HepG2 (cell line): ENCODE measurements at regions not wholly inside any gene's neighbourhood (a gene's known extent, or its start where the extent isn't known, plus 50 kb on each side); places are given as distances from the start of the nearest gene placed in this dataset.

Experiments
- CEBPG ChIP-seq: IDR thresholded peaks from 2 replicates; pipeline ENCODE4 v1.6.1; 2016
- FOSL1 ChIP-seq: sonication (generic); formaldehyde crosslinking; IDR thresholded peaks from 2 replicates; pipeline ENCODE4 v1.9.0; 2021; ENCODE audit warnings: missing genetic modification reagents, borderline replicate concordance
- FOXO1 ChIP-seq: sonication (generic); formaldehyde crosslinking; IDR thresholded peaks from 2 replicates; pipeline ENCODE4 v1.4.0; 2020; ENCODE audit warnings: missing genetic modification reagents
- FOXP4 ChIP-seq: sonication (generic); formaldehyde crosslinking; IDR thresholded peaks from 2 replicates; pipeline ENCODE4 v1.4.0; 2020; ENCODE audit warnings: missing genetic modification reagents
- HOXA9 ChIP-seq: sonication (generic); formaldehyde crosslinking; IDR thresholded peaks from 2 replicates; pipeline ENCODE4 v1.8.1; 2022; ENCODE audit warnings: missing genetic modification reagents, mild to moderate bottlenecking, moderate library complexity, borderline replicate concordance
- NR3C1 ChIP-seq: sonication (generic); formaldehyde crosslinking; IDR thresholded peaks from 2 replicates; pipeline ENCODE4 v1.4.0; 2020; ENCODE audit warnings: missing genetic modification reagents
- RAD21 ChIP-seq: fragments of 450-650 bp; formaldehyde crosslinking; IDR thresholded peaks from 2 replicates; pipeline ENCODE4 v1.5.0; 2020; ENCODE audit warnings: mild to moderate bottlenecking
- RCOR2 ChIP-seq: IDR thresholded peaks from 2 replicates; pipeline ENCODE4 v1.6.1; 2016; ENCODE audit warnings: missing biosample characterization, missing genetic modification reagents
- SRF ChIP-seq: IDR thresholded peaks from 2 replicates; pipeline ENCODE4 v1.6.1; 2011; ENCODE audit warnings: mild to moderate bottlenecking, low read depth, low read length, moderate library complexity
- TEAD3 ChIP-seq: optimal IDR thresholded peaks from 2 replicates; pipeline ENCODE3; 2016; ENCODE audit warnings: borderline replicate concordance
- ZBTB34 ChIP-seq: sonication (generic); formaldehyde crosslinking; IDR thresholded peaks from 2 replicates; pipeline ENCODE4 v1.8.0; 2022; ENCODE audit warnings: mild to moderate bottlenecking, missing genetic modification reagents
- ZNF335 ChIP-seq: sonication (generic); formaldehyde crosslinking; IDR thresholded peaks from 2 replicates; pipeline ENCODE4 v1.4.0; 2020; ENCODE audit warnings: missing genetic modification reagents
- ZNF557 ChIP-seq: sonication (generic); formaldehyde crosslinking; IDR thresholded peaks from 2 replicates; pipeline ENCODE4 v1.4.0; 2020; ENCODE audit warnings: missing genetic modification reagents
- ZNF770 ChIP-seq: sonication (generic); formaldehyde crosslinking; IDR thresholded peaks from 2 replicates; pipeline ENCODE4 v1.5.0; 2020; ENCODE audit warnings: mild to moderate bottlenecking, missing genetic modification reagents
- ZNF776 ChIP-seq: sonication (generic); formaldehyde crosslinking; IDR thresholded peaks from 2 replicates; pipeline ENCODE4 v1.4.0; 2020; ENCODE audit warnings: mild to moderate bottlenecking, missing genetic modification reagents
- ZSCAN29 ChIP-seq: sonication (generic); formaldehyde crosslinking; conservative IDR thresholded peaks from 2 replicates; pipeline ENCODE4 v1.4.0; 2020; ENCODE audit warnings: mild to moderate bottlenecking, missing genetic modification reagents
- TF ChIP-seq, protein P1 (sequence below): sonication (generic); formaldehyde crosslinking; IDR thresholded peaks from 2 replicates; pipeline ENCODE4 v1.8.1; 2023; ENCODE audit warnings: missing genetic modification reagents, inconsistent platforms, borderline replicate concordance
- TF ChIP-seq, protein P2 (sequence below): sonication (generic); formaldehyde crosslinking; IDR thresholded peaks from 2 replicates; pipeline ENCODE4 v1.8.0; 2022; ENCODE audit warnings: mild to moderate bottlenecking, missing genetic modification reagents; ENCODE audit not compliant: insufficient replicate concordance
- TF ChIP-seq, protein P3 (sequence below): IDR thresholded peaks from 2 replicates; pipeline ENCODE4 v1.6.1; 2012; ENCODE audit warnings: low read depth, low read length, improper control_type of control experiment

- 0 out of 2 replicates have a peak, but pooled peaks have one; percentile 21 for TF ChIP-seq ZNF770 (CRISPR knock-in tag)
- 0 out of 2 replicates have a peak, but pooled peaks have one; percentile 53 for TF ChIP-seq SRF
- TF ChIP-seq, protein P1, sequence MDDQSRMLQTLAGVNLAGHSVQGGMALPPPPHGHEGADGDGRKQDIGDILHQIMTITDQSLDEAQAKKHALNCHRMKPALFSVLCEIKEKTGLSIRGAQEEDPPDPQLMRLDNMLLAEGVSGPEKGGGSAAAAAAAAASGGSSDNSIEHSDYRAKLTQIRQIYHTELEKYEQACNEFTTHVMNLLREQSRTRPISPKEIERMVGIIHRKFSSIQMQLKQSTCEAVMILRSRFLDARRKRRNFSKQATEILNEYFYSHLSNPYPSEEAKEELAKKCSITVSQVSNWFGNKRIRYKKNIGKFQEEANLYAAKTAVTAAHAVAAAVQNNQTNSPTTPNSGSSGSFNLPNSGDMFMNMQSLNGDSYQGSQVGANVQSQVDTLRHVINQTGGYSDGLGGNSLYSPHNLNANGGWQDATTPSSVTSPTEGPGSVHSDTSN (CRISPR knock-in tag), result no peak
- TF ChIP-seq ZNF776 (CRISPR knock-in tag), result no peak
- peak; percentile 91 for TF ChIP-seq RCOR2 (CRISPR knock-in tag)
- TF ChIP-seq, protein P2, sequence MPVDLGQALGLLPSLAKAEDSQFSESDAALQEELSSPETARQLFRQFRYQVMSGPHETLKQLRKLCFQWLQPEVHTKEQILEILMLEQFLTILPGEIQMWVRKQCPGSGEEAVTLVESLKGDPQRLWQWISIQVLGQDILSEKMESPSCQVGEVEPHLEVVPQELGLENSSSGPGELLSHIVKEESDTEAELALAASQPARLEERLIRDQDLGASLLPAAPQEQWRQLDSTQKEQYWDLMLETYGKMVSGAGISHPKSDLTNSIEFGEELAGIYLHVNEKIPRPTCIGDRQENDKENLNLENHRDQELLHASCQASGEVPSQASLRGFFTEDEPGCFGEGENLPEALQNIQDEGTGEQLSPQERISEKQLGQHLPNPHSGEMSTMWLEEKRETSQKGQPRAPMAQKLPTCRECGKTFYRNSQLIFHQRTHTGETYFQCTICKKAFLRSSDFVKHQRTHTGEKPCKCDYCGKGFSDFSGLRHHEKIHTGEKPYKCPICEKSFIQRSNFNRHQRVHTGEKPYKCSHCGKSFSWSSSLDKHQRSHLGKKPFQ (CRISPR knock-in tag), result no peak
- TF ChIP-seq TEAD3 (CRISPR knock-in tag), result peak; percentile 47
- no peak for TF ChIP-seq ZBTB34 (CRISPR knock-in tag)
- no peak for TF ChIP-seq ZSCAN29
- TF ChIP-seq ZNF335 (CRISPR knock-in tag), result peak; percentile 79; the same call in 1 of the 2 replicates
- 0 out of 2 replicates have a peak, but pooled peaks have one; percentile 62 for TF ChIP-seq ZNF557 (CRISPR knock-in tag)
- TF ChIP-seq RAD21 (CRISPR knock-in tag), result no peak
- TF ChIP-seq FOSL1, result no peak
- peak; percentile 96 for TF ChIP-seq FOXO1 (CRISPR knock-in tag)
- TF ChIP-seq CEBPG, result peak; percentile 100
- no peak for TF ChIP-seq NR3C1 (CRISPR knock-in tag)
- peak; percentile 77 for TF ChIP-seq FOXP4 (CRISPR knock-in tag)
- TF ChIP-seq, protein P3, sequence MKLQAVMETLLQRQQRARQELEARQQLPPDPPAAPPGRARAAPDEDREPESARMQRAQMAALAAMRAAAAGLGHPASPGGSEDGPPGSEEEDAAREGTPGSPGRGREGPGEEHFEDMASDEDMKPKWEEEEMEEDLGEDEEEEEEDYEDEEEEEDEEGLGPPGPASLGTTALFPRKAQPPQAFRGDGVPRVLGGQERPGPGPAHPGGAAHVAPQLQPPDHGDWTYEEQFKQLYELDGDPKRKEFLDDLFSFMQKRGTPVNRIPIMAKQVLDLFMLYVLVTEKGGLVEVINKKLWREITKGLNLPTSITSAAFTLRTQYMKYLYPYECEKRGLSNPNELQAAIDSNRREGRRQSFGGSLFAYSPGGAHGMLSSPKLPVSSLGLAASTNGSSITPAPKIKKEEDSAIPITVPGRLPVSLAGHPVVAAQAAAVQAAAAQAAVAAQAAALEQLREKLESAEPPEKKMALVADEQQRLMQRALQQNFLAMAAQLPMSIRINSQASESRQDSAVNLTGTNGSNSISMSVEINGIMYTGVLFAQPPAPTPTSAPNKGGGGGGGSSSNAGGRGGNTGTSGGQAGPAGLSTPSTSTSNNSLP, result peak; percentile 91
- no peak for TF ChIP-seq HOXA9
Measured at GRCh38 chr2:12456293-12457106, 260.2 kb upstream of the TRIB2 start (continued).
